ENCODE measurements at regions not wholly inside any gene's neighbourhood (a gene's known extent, or its start where the extent isn't known, plus 50 kb on each side); places are given as distances from the start of the nearest gene placed in this dataset.
"Not testable (repeated sequence)": the region's sequence is repeated elsewhere in the genome, so short reads cannot be mapped to it uniquely, and the experiment has no call there.

GRCh38 chr4:171348090-171348489 lies 465.1 kb upstream of the GALNTL6 start:
- H3K36me3 ChIP-seq: no peaks in the 10 kb centered on the region
- H3K4me3 ChIP-seq: no peak overlapping the region
- H3K27me3 ChIP-seq: no peaks in the 10 kb centered on the region
- no peak for DNase-seq (ENCODE audit: low spot score)
- no peaks in the 10 kb centered on the region for H3K9me3 ChIP-seq
- no peak for TF ChIP-seq CTCF (IDR thresholded peaks at IDR 0.05)
- H3K4me1 ChIP-seq: no peaks in the 10 kb centered on the region
- no peak overlapping the region for H3K27ac ChIP-seq

GRCh38 chr4:171342646-171343045 lies 470.6 kb upstream of the GALNTL6 start:
- no peaks in the 10 kb centered on the region for H3K9me3 ChIP-seq
- no peaks in the 10 kb centered on the region for H3K4me1 ChIP-seq
- H3K27me3 ChIP-seq: no peaks in the 10 kb centered on the region
- TF ChIP-seq CTCF (IDR thresholded peaks at IDR 0.05): no peak
- no peak overlapping the region for H3K4me3 ChIP-seq
- DNase-seq (ENCODE audit: low spot score): no peak
- H3K27ac ChIP-seq: no peak overlapping the region
- H3K36me3 ChIP-seq: no peaks in the 10 kb centered on the region

GRCh38 chr4:171340258-171340657 lies 472.9 kb upstream of the GALNTL6 start:
- Histone ChIP-seq H3K4me3 (no peak overlapping the region), H3K9me3 (no peaks in the 10 kb centered on the region), H3K27ac (no peak overlapping the region), H3K4me1 (no peaks in the 10 kb centered on the region), H3K36me3 (no peaks in the 10 kb centered on the region), H3K27me3 (no peaks in the 10 kb centered on the region)
- DNase-seq (ENCODE audit: low spot score): no peak
- no peak for TF ChIP-seq CTCF (IDR thresholded peaks at IDR 0.05)

- peaks cover 0 to 3% of the 10 kb centered on the region in 2 donors for H3K4me1 ChIP-seq
- H3K4me3 ChIP-seq: no peak overlapping the region
- no peaks in the 10 kb centered on the region for H3K36me3 ChIP-seq
- TF ChIP-seq CTCF (IDR thresholded peaks at IDR 0.05): no peak
- H3K9me3 ChIP-seq: peaks cover 0 to 11% of the 10 kb centered on the region in 2 donors
- no peaks in the 10 kb centered on the region for H3K27me3 ChIP-seq
- DNase-seq (ENCODE audit: low spot score): no peak
- H3K27ac ChIP-seq: no peak overlapping the region
These were observed 478.7 kb upstream of the GALNTL6 start for GRCh38 chr4:171334549-171334948.

GRCh38 chr4:171308661-171309060 lies 504.5 kb upstream of the GALNTL6 start:
- Histone ChIP-seq H3K4me3 (no peak overlapping the region), H3K9me3 (no peaks in the 10 kb centered on the region), H3K27me3 (no peaks in the 10 kb centered on the region), H3K36me3 (no peaks in the 10 kb centered on the region), H3K4me1 (no peaks in the 10 kb centered on the region), H3K27ac (no peak overlapping the region)
- no peak for TF ChIP-seq CTCF (IDR thresholded peaks at IDR 0.05)
- DNase-seq (ENCODE audit: low spot score): no peak

- not testable (repeated sequence) for H3K36me3 ChIP-seq; H3K4me3 ChIP-seq; DNase-seq (ENCODE audit: low spot score); H3K27ac ChIP-seq; H3K4me1 ChIP-seq; H3K27me3 ChIP-seq; H3K9me3 ChIP-seq
These were observed 515.0 kb upstream of the GALNTL6 start for GRCh38 chr4:171298048-171298718.

Data from right atrium auricular region (tissue), 2 donors.